Kidney (tissue), 13 donors: ENCODE measurements at regions not wholly inside any gene's neighbourhood (a gene's known extent, or its start where the extent isn't known, plus 50 kb on each side); places are given as distances from the start of the nearest gene placed in this dataset.

Experiments used
- DNase-seq, 5 donors: peaks; one replicate each; pipeline ENCODE4 v3.0.0-alpha.2; 2013 to 2020
- FAIRE-seq: peaks from 2 replicates; lab custom pipeline; 2012; peaks lifted over from hg19 to GRCh38; lab: Jason Lieb, UNC
- H3K27ac ChIP-seq, 2 donors: one replicate each; pipeline ENCODE4 v1.7.0; 2013; ENCODE audit warnings: low read depth in 2 of 2, low read length in 2 of 2, inconsistent platforms in 1 of 2
- H3K27me3 ChIP-seq: one replicate; pipeline ENCODE4 v1.7.1; 2013; ENCODE audit warnings: low read length, inconsistent platforms; ENCODE audit not compliant: control insufficient read depth, insufficient read depth
- H3K36me3 ChIP-seq, 3 donors: one replicate each; pipeline versions ENCODE4 v1.7.0 to v1.7.1; 2013; ENCODE audit warnings: low read length in 3 of 3, control low read depth in 1 of 3, inconsistent platforms in 1 of 3; ENCODE audit not compliant: insufficient read depth in 3 of 3, control insufficient read depth in 2 of 3
- H3K4me1 ChIP-seq, 3 donors: one replicate each; pipeline versions ENCODE4 v1.7.0 to v1.7.1; 2013; ENCODE audit warnings: low read length in 3 of 3, inconsistent platforms in 1 of 3, low read depth in 1 of 3; ENCODE audit not compliant: control insufficient read depth in 2 of 3, insufficient read depth in 2 of 3
- H3K4me3 ChIP-seq, 3 donors: one replicate each; pipeline versions ENCODE4 v1.7.0 to v1.8.1; 2013; ENCODE audit warnings: low read length in 3 of 3, control low read depth in 1 of 3, inconsistent platforms in 1 of 3
- H3K9ac ChIP-seq, 3 donors: one replicate each; pipeline versions ENCODE4 v1.7.0 to v1.7.1; 2013; ENCODE audit warnings: low read length in 3 of 3, control low read depth in 1 of 3, inconsistent platforms in 1 of 3
- H3K9me3 ChIP-seq, 3 donors: one replicate each; pipeline versions ENCODE4 v1.7.0 to v1.7.1; 2013; ENCODE audit warnings: low read length in 3 of 3, control low read depth in 1 of 3, inconsistent platforms in 1 of 3; ENCODE audit not compliant: control insufficient read depth in 2 of 3, insufficient read depth in 1 of 3
- CTCF ChIP-seq: IDR thresholded peaks from 3 replicates; pipeline ENCODE4 v1.5.1; 2012; ENCODE audit warnings: mild to moderate bottlenecking, moderate library complexity, borderline replicate concordance; ENCODE audit not compliant: insufficient read depth; ENCODE audit errors: extremely low read depth
- intact Hi-C: fragments of 100-400 bp; cut with DNase I; formaldehyde crosslinking; loops from one replicate; pipeline ENCODE4 v1.11.1; 2022
- donor health status: control.
- donor health status: control.
- donor health status: control.
- donor health status: control.
- donor health status: control.
- donor health status: DM: yes; HTN: yes; CAD: no.
- donor health status: Normal renal cell carcinoma (clear cell type).

- no peak for TF ChIP-seq CTCF
- DNase-seq (no peak), FAIRE-seq (no peak)
- no peak overlapping the region for H3K9ac ChIP-seq
- no peak overlapping the region for H3K4me3 ChIP-seq
- no peaks in the 10 kb centered on the region for H3K4me1 ChIP-seq
- no peaks in the 10 kb centered on the region for H3K36me3 ChIP-seq
- intact Hi-C loops: no loop called here
- H3K27ac ChIP-seq: no peak overlapping the region
- no peaks in the 10 kb centered on the region for H3K27me3 ChIP-seq
- H3K9me3 ChIP-seq: no peaks in the 10 kb centered on the region
Observed at GRCh38 chr22:48901324-48901723, 926.3 kb downstream of the BRD1 start.

- Histone ChIP-seq H3K36me3 (no peaks in the 10 kb centered on the region), H3K4me1 (no peaks in the 10 kb centered on the region), H3K9ac (no peak overlapping the region), H3K9me3 (no peaks in the 10 kb centered on the region), H3K4me3 (no peak overlapping the region), H3K27me3 (no peaks in the 10 kb centered on the region), H3K27ac (no peak overlapping the region)
- DNase-seq (no peak), FAIRE-seq (no peak)
- TF ChIP-seq CTCF: no peak
- intact Hi-C loops: no loop called here
Observed at GRCh38 chr22:48900626-48901025, 927.0 kb downstream of the BRD1 start.

GRCh38 chr22:48900327-48900597 is 927.4 kb downstream of the BRD1 start:
- Histone ChIP-seq H3K9me3 (no peaks in the 10 kb centered on the region), H3K9ac (no peak overlapping the region), H3K36me3 (no peaks in the 10 kb centered on the region), H3K27ac (no peak overlapping the region), H3K4me1 (no peaks in the 10 kb centered on the region), H3K4me3 (no peak overlapping the region), H3K27me3 (no peaks in the 10 kb centered on the region)
- intact Hi-C loops: no loop called here
- no peak for TF ChIP-seq CTCF
- FAIRE-seq: no peak
- no peak for DNase-seq

GRCh38 chr22:48899523-48900326 is 927.9 kb downstream of the BRD1 start:
- intact Hi-C loops: no loop called here
- Histone ChIP-seq H3K4me1 (no peaks in the 10 kb centered on the region), H3K36me3 (no peaks in the 10 kb centered on the region), H3K27ac (no peak overlapping the region), H3K27me3 (no peaks in the 10 kb centered on the region), H3K4me3 (no peak overlapping the region), H3K9ac (no peak overlapping the region), H3K9me3 (no peaks in the 10 kb centered on the region)
- FAIRE-seq (no peak), DNase-seq (peak in 1 of 5 donors; percentile 13)
- TF ChIP-seq CTCF: no peak
